ENCODE measurements at regions not wholly inside any gene's neighbourhood (a gene's known extent, or its start where the extent isn't known, plus 50 kb on each side); places are given as distances from the start of the nearest gene placed in this dataset.

DNA sequence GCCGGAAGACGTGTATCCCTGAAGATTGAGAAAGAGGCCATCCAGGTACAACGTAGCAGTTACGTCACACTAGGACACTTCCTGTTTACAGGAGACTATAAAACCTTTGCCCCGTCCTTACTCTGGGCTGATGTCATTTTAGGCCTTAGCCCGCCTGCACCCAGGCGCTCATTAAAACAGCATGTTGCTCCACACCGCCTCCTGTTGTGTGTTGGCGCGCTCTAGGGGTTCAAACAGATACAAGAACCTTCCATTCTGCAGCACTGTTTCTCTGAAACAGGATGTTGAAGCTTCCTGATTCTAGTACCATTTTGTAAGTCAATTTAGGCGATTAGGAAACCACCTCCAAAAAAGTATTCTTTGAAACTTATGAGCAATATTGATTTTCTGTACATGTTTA, 722.1 kb downstream of the PCDH7 start:
- no peak for TF ChIP-seq CTCF (conservative IDR thresholded peaks at IDR 0.05 in 1 of 2, IDR thresholded peaks at IDR 0.05 in 1 of 2; ENCODE audit: low read depth in 1 of 2, low read length in 2 of 2)
- TF ChIP-seq EZH2 (IDR thresholded peaks at IDR 0.05; ENCODE audit: low read length, missing control alignments) = no peak

Measured in fibroblast of lung (primary cell).